DND-41 (cell line): ENCODE measurements at regions not wholly inside any gene's neighbourhood (a gene's known extent, or its start where the extent isn't known, plus 50 kb on each side); places are given as distances from the start of the nearest gene placed in this dataset.
A peak's percentile ranks its signal among the peaks of the same experiment; 100 is the strongest.

Experiments used
- ATAC-seq: fragments of 200-7000 bp; cut with Tn5 transposase; 3 replicates; pipeline ENCODE4 v1.9.1; 2021; ENCODE audit warnings: low read depth; ENCODE audit not compliant: insufficient read depth
- DNase-seq: peaks from one replicate; pipeline ENCODE4 v3.0.0-alpha.2; 2020
- H2AFZ ChIP-seq: 2 replicates; pipeline ENCODE4 v1.6.0; 2012; ENCODE audit warnings: low read depth, low read length
- H3K27ac ChIP-seq: 2 replicates; pipeline ENCODE4 v1.5.1; 2012; ENCODE audit warnings: low read length, inconsistent platforms
- H3K27me3 ChIP-seq: fragments of 200-600 bp; sonication (generic); 2 replicates; pipeline ENCODE4 v1.6.0; 2012; ENCODE audit warnings: low read length, mild to moderate bottlenecking, inconsistent platforms; ENCODE audit not compliant: insufficient read depth, poor library complexity
- H3K36me3 ChIP-seq: 2 replicates; pipeline ENCODE4 v1.5.1; 2012; ENCODE audit warnings: low read length, inconsistent platforms; ENCODE audit not compliant: insufficient read depth
- H3K4me1 ChIP-seq: 2 replicates; pipeline ENCODE4 v1.5.1; 2012; ENCODE audit warnings: mild to moderate bottlenecking, low read length; ENCODE audit not compliant: insufficient read depth
- H3K4me2 ChIP-seq: 2 replicates; pipeline ENCODE4 v1.6.0; 2012; ENCODE audit warnings: mild to moderate bottlenecking, moderate library complexity, low read length, inconsistent platforms; ENCODE audit not compliant: insufficient read depth
- H3K4me3 ChIP-seq, 2 experiments: fragments of 200-600 bp in 1 of 2; shearing (Covaris generic) in 1 of 2; 2 replicates each; pipeline ENCODE4 v1.5.1; 2012 to 2016; ENCODE audit warnings: inconsistent platforms in 2 of 2, low read length in 2 of 2, mild to moderate bottlenecking in 2 of 2, low read depth in 1 of 2, moderate library complexity in 1 of 2
- H3K79me2 ChIP-seq: 2 replicates; pipeline ENCODE4 v1.6.0; 2012; ENCODE audit warnings: low read length, inconsistent platforms; ENCODE audit not compliant: insufficient read depth
- H3K9ac ChIP-seq: 2 replicates; pipeline ENCODE4 v1.6.0; 2012; ENCODE audit warnings: low read depth, mild to moderate bottlenecking, inconsistent platforms, low read length, moderate library complexity
- H3K9me3 ChIP-seq: 2 replicates; pipeline ENCODE4 v1.5.1; 2012; ENCODE audit warnings: low read length, moderate library complexity, mild to moderate bottlenecking, inconsistent platforms; ENCODE audit not compliant: insufficient read depth, severe bottlenecking
- H4K20me1 ChIP-seq: 2 replicates; pipeline ENCODE4 v1.6.0; 2012; ENCODE audit warnings: low read length; ENCODE audit not compliant: insufficient read depth
- CTCF ChIP-seq: IDR thresholded peaks from 2 replicates; pipeline ENCODE4 v1.5.1; 2012; ENCODE audit warnings: borderline replicate concordance, low read length, moderate library complexity, mild to moderate bottlenecking; ENCODE audit not compliant: poor library complexity, severe bottlenecking; ENCODE audit errors: extremely low read depth
- EZH2 ChIP-seq: IDR thresholded peaks from 3 replicates; pipeline ENCODE4 v1.6.1; 2012; ENCODE audit warnings: borderline replicate concordance, low read depth, mild to moderate bottlenecking, moderate library complexity, low read length, inconsistent platforms; ENCODE audit not compliant: severe bottlenecking

GRCh38 chr6:132161283-132161682, 210.1 kb upstream of the CCN2 start:
- no peak for ATAC-seq
- Histone ChIP-seq H3K4me1 (no peaks in the 10 kb centered on the region), H3K4me2 (no peak overlapping the region), H3K4me3 (no peak overlapping the region), H3K9me3 (no peaks in the 10 kb centered on the region), H4K20me1 (no peaks in the 10 kb centered on the region), H2AFZ (no peak overlapping the region), H3K27ac (no peak overlapping the region), H3K36me3 (no peaks in the 10 kb centered on the region), H3K79me2 (no peaks in the 10 kb centered on the region), H3K27me3 (no peaks in the 10 kb centered on the region), H3K9ac (no peak overlapping the region)
- no peak for TF ChIP-seq EZH2
- TF ChIP-seq CTCF, result peak; percentile 21
- DNase-seq, result no peak

GRCh38 chr6:132153221-132153898, 202.2 kb upstream of the CCN2 start:
- Histone ChIP-seq H4K20me1 (no peaks in the 10 kb centered on the region), H3K4me1 (no peaks in the 10 kb centered on the region), H3K4me2 (no peak overlapping the region), H3K36me3 (no peaks in the 10 kb centered on the region), H3K9ac (no peak overlapping the region), H3K4me3 (no peak overlapping the region), H3K9me3 (no peaks in the 10 kb centered on the region), H2AFZ (no peak overlapping the region), H3K27me3 (no peaks in the 10 kb centered on the region), H3K27ac (no peak overlapping the region), H3K79me2 (no peaks in the 10 kb centered on the region)
- ATAC-seq (no peak), DNase-seq (no peak)
- TF ChIP-seq CTCF (no peak), EZH2 (no peak)

GRCh38 chr6:132147530-132148011, 196.4 kb upstream of the CCN2 start:
- Histone ChIP-seq H3K27ac (no peak overlapping the region), H3K36me3 (no peaks in the 10 kb centered on the region), H3K4me1 (no peaks in the 10 kb centered on the region), H3K4me3 (no peak overlapping the region), H3K27me3 (no peaks in the 10 kb centered on the region), H3K9ac (no peak overlapping the region), H3K4me2 (no peak overlapping the region), H4K20me1 (no peaks in the 10 kb centered on the region), H2AFZ (no peak overlapping the region), H3K79me2 (no peaks in the 10 kb centered on the region), H3K9me3 (no peaks in the 10 kb centered on the region)
- DNase-seq (no peak), ATAC-seq (no peak)
- TF ChIP-seq EZH2 (no peak), CTCF (no peak)

- TF ChIP-seq CTCF, result no peak
- TF ChIP-seq EZH2, result no peak
- no peak overlapping the region for H2AFZ ChIP-seq
- H3K4me3 ChIP-seq, result no peak overlapping the region
- H4K20me1 ChIP-seq, result no peaks in the 10 kb centered on the region
- H3K9me3 ChIP-seq, result no peaks in the 10 kb centered on the region
- no peaks in the 10 kb centered on the region for H3K4me1 ChIP-seq
- H3K9ac ChIP-seq, result no peak overlapping the region
- ATAC-seq (no peak), DNase-seq (no peak)
- H3K79me2 ChIP-seq, result no peaks in the 10 kb centered on the region
- no peak overlapping the region for H3K4me2 ChIP-seq
- no peak overlapping the region for H3K27ac ChIP-seq
- H3K27me3 ChIP-seq, result no peaks in the 10 kb centered on the region
- H3K36me3 ChIP-seq, result no peaks in the 10 kb centered on the region
Measured at GRCh38 chr6:132144456-132144855, 193.3 kb upstream of the CCN2 start.
